Endothelial cell of umbilical vein (primary cell): ENCODE measurements at regions not wholly inside any gene's neighbourhood (a gene's known extent, or its start where the extent isn't known, plus 50 kb on each side); places are given as distances from the start of the nearest gene placed in this dataset.

Source experiments
- BruUV-seq: library from RNA; stranded (reverse); fragments of 400-500 nt; replicated peaks from 2 replicates; lab custom pipeline; 2021; lab: Mats Ljungman, UMichigan
- CTCF ChIA-PET: fragments of 300-600, 350-600 bp; sonication (Branson Sonifier 250); formaldehyde crosslinking; loops from one replicate; lab custom pipeline; 2021; ENCODE audit warnings: antibody characterized with exemption, inconsistent platforms; lab: Charles Lee
- POLR2A ChIA-PET: fragments of 300-600, 350-600 bp; sonication (Branson Sonifier 250); formaldehyde crosslinking; loops from one replicate; lab custom pipeline; 2021; ENCODE audit warnings: antibody characterized with exemption, inconsistent platforms; lab: Charles Lee
- DNase-seq: peaks from one replicate; pipeline ENCODE4 v3.0.0-alpha.2; 2011; ENCODE audit warnings: low read depth, low spot score
- FAIRE-seq: peaks from 2 replicates; lab custom pipeline; 2011; peaks lifted over from hg19 to GRCh38; lab: Jason Lieb, UNC
- H2AFZ ChIP-seq: 2 replicates; pipeline ENCODE4 v1.6.0; 2012; ENCODE audit warnings: low read depth, low read length, control low read depth, inconsistent platforms
- H3K27ac ChIP-seq: 2 replicates; pipeline ENCODE4 v1.5.1; 2011; ENCODE audit warnings: low read depth, mild to moderate bottlenecking, control low read depth, low read length, moderate library complexity; ENCODE audit not compliant: insufficient read depth
- H3K27me3 ChIP-seq, 2 experiments: 2 replicates each; pipeline versions ENCODE4 v1.6.0 to v1.6.1; 2011; ENCODE audit warnings: low read length in 2 of 2, mixed read lengths in 1 of 2; ENCODE audit not compliant: control insufficient read depth in 2 of 2, insufficient read depth in 2 of 2
- H3K36me3 ChIP-seq, 2 experiments: 2 replicates in 1 of 2; 3 replicates in 1 of 2; pipeline ENCODE4 v1.5.1; 2011; ENCODE audit warnings: low read length in 2 of 2, mild to moderate bottlenecking in 1 of 2, moderate library complexity in 1 of 2; ENCODE audit not compliant: control insufficient read depth in 2 of 2, insufficient read depth in 2 of 2; ENCODE audit errors: extremely low read depth in 1 of 2
- H3K4me1 ChIP-seq: 3 replicates; pipeline ENCODE4 v1.5.1; 2011; ENCODE audit warnings: mild to moderate bottlenecking, low read length; ENCODE audit not compliant: control insufficient read depth, insufficient read depth; ENCODE audit errors: extremely low read depth
- H3K4me2 ChIP-seq: 2 replicates; pipeline ENCODE4 v1.6.1; 2011; ENCODE audit warnings: low read length, control low read depth, mixed read lengths; ENCODE audit not compliant: insufficient read depth
- H3K4me3 ChIP-seq, 3 experiments: fragments of 200-600 bp in 1 of 3; sonication (generic), shearing (Covaris generic) in 1 of 3; replicated peaks in 1 of 3; 2 replicates each; pipeline ENCODE4 v1.5.1; 2011 to 2016; ENCODE audit warnings: control low read depth in 3 of 3, low read length in 3 of 3, mild to moderate bottlenecking in 2 of 3, inconsistent platforms in 1 of 3, low read depth in 1 of 3, moderate library complexity in 1 of 3; ENCODE audit not compliant: insufficient read depth in 1 of 3
- H3K79me2 ChIP-seq: 2 replicates; pipeline ENCODE4 v1.6.0; 2012; ENCODE audit warnings: low read length, inconsistent platforms; ENCODE audit not compliant: control insufficient read depth, insufficient read depth
- H3K9ac ChIP-seq: replicated peaks from 2 replicates; pipeline ENCODE3; 2011; ENCODE audit warnings: low read length, control low read depth; ENCODE audit not compliant: insufficient read depth; ENCODE audit errors: extremely low read depth
- H3K9me1 ChIP-seq: replicated peaks from 3 replicates; pipeline ENCODE4 v1.6.0; 2011; ENCODE audit warnings: mild to moderate bottlenecking, low read length; ENCODE audit not compliant: control insufficient read depth, insufficient read depth; ENCODE audit errors: extremely low read depth
- H3K9me3 ChIP-seq: replicated peaks from 2 replicates; pipeline ENCODE4 v1.5.1; 2012; ENCODE audit warnings: low read length, inconsistent platforms; ENCODE audit not compliant: control insufficient read depth, insufficient read depth
- H4K20me1 ChIP-seq: replicated peaks from 2 replicates; pipeline ENCODE3; 2011; ENCODE audit warnings: mild to moderate bottlenecking, low read length; ENCODE audit not compliant: control insufficient read depth, insufficient read depth; ENCODE audit errors: extremely low read depth
- EZH2 ChIP-seq: IDR thresholded peaks from 2 replicates; pipeline ENCODE4 v1.6.1; 2012; ENCODE audit warnings: borderline replicate concordance, low read depth, mild to moderate bottlenecking, moderate library complexity, low read length, inconsistent platforms; ENCODE audit not compliant: severe bottlenecking
- FOS ChIP-seq: IDR thresholded peaks from 2 replicates; pipeline ENCODE4 v1.6.1; 2011; ENCODE audit warnings: mild to moderate bottlenecking, low read length, moderate library complexity, borderline replicate concordance; ENCODE audit not compliant: insufficient read depth
- GATA2 ChIP-seq: IDR thresholded peaks from 2 replicates; pipeline ENCODE4 v1.7.0; 2011; ENCODE audit warnings: low read depth, mild to moderate bottlenecking, moderate library complexity, mixed read lengths, low read length; ENCODE audit not compliant: insufficient read length, insufficient read depth
- JUN ChIP-seq: IDR thresholded peaks from 2 replicates; pipeline ENCODE4 v1.6.1; 2011; ENCODE audit warnings: borderline replicate concordance, low read depth; ENCODE audit not compliant: insufficient read length, insufficient read depth
- MYC ChIP-seq: IDR thresholded peaks from one replicate; pipeline ENCODE4 v1.6.1; 2011; ENCODE audit warnings: mild to moderate bottlenecking, low read depth, low read length
- POLR2A ChIP-seq: IDR thresholded peaks from 2 replicates; pipeline ENCODE4 v1.6.1; 2012; ENCODE audit warnings: low read depth, mild to moderate bottlenecking, control low read depth, low read length
- POLR2AphosphoS5 ChIP-seq: IDR thresholded peaks from 2 replicates; pipeline ENCODE4 v1.6.1; 2012; ENCODE audit warnings: low read depth, mild to moderate bottlenecking, control low read depth, low read length, moderate library complexity; ENCODE audit not compliant: insufficient read depth
- dilution Hi-C: fragments of 300-500 bp; cut with MboI; formaldehyde crosslinking; loops from one replicate; pipeline ENCODE4 v1.15.0; 2019; ENCODE audit warnings: low sequenced_read_pairs; ENCODE audit not compliant: extremely low pct_ligation_motif_present
- intact Hi-C: fragments of 100-400 bp; cut with micrococcal nuclease; formaldehyde crosslinking; loops from one replicate; pipeline ENCODE4 v1.10.0; 2022
- TF ChIP-seq, protein P1 (sequence below), 2 donors: IDR thresholded peaks; 1 replicate in 1 of 2; 2 replicates in 1 of 2; pipeline ENCODE4 v1.5.1; 2011; ENCODE audit warnings: low read length in 2 of 2, mild to moderate bottlenecking in 2 of 2, moderate library complexity in 2 of 2, control low read depth in 1 of 2, inconsistent platforms in 1 of 2, low read depth in 1 of 2; ENCODE audit not compliant: insufficient read depth in 1 of 2; ENCODE audit errors: extremely low read depth in 1 of 2
- TF ChIP-seq, protein P2 (sequence below): IDR thresholded peaks from 2 replicates; pipeline ENCODE4 v1.6.1; 2011; ENCODE audit not compliant: insufficient read depth, insufficient read length

DNA sequence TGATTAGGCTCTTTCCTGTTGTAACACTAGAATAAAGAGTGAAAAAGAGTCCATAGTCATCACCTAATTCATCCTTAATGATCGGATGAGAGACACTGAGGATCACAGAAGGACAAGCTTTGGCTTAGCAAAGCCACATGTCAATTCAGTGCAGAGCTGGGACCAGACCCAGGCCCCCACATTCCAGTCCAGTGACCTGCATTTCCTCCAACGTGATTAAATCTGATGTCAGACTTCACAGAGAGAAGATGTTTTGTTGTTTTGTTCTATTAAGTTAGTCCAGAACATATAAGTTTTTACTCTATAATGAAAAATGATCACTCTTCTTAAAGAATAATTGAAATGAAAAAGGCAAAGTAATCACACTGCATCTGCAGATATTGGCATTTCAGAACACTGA, 377.9 kb upstream of the PAPPA start:
- H3K4me2 ChIP-seq, result no peak overlapping the region
- no peaks in the 10 kb centered on the region for H4K20me1 ChIP-seq
- H3K9ac ChIP-seq, result no peak overlapping the region
- CTCF ChIA-PET, result no interaction called here
- peaks cover 3% of the 10 kb centered on the region for H3K9me3 ChIP-seq
- DNase-seq (no peak), FAIRE-seq (no peak)
- H3K79me2 ChIP-seq, result no peaks in the 10 kb centered on the region
- H3K27me3 ChIP-seq, result no peaks in the 10 kb centered on the region
- intact Hi-C loops, result no loop called here
- no peaks in the 10 kb centered on the region for H3K36me3 ChIP-seq
- BruUV-seq, result no TSS peak
- no peak overlapping the region for H3K27ac ChIP-seq
- H3K9me1 ChIP-seq, result no peaks in the 10 kb centered on the region
- POLR2A ChIA-PET, result no interaction called here
- dilution Hi-C loops, result no loop called here
- TF ChIP-seq POLR2A, result no peak
- no peak for TF ChIP-seq FOS
- TF ChIP-seq EZH2, result no peak
- TF ChIP-seq, protein P1, sequence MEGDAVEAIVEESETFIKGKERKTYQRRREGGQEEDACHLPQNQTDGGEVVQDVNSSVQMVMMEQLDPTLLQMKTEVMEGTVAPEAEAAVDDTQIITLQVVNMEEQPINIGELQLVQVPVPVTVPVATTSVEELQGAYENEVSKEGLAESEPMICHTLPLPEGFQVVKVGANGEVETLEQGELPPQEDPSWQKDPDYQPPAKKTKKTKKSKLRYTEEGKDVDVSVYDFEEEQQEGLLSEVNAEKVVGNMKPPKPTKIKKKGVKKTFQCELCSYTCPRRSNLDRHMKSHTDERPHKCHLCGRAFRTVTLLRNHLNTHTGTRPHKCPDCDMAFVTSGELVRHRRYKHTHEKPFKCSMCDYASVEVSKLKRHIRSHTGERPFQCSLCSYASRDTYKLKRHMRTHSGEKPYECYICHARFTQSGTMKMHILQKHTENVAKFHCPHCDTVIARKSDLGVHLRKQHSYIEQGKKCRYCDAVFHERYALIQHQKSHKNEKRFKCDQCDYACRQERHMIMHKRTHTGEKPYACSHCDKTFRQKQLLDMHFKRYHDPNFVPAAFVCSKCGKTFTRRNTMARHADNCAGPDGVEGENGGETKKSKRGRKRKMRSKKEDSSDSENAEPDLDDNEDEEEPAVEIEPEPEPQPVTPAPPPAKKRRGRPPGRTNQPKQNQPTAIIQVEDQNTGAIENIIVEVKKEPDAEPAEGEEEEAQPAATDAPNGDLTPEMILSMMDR (IDR thresholded peaks at IDR 0.05; ENCODE audit: extremely low read depth in 1 of 2, insufficient read depth in 1 of 2, low read depth in 1 of 2, low read length in 2 of 2), result no peak
- TF ChIP-seq POLR2AphosphoS5, result no peak
- TF ChIP-seq MYC, result no peak
- TF ChIP-seq, protein P2, sequence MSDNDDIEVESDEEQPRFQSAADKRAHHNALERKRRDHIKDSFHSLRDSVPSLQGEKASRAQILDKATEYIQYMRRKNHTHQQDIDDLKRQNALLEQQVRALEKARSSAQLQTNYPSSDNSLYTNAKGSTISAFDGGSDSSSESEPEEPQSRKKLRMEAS, result no peak
- TF ChIP-seq JUN, result no peak
- TF ChIP-seq GATA2, result no peak
- H3K4me3 ChIP-seq, result no peak overlapping the region
- H3K4me1 ChIP-seq, result no peaks in the 10 kb centered on the region
- no peak overlapping the region for H2AFZ ChIP-seq
